Liver (tissue), 3 donors: ENCODE measurements at regions not wholly inside any gene's neighbourhood (a gene's known extent, or its start where the extent isn't known, plus 50 kb on each side); places are given as distances from the start of the nearest gene placed in this dataset.

Experiments used
- CTCF ChIP-seq: fragments of 150-350 bp; IDR thresholded peaks from 2 replicates; pipeline ENCODE4 v1.5.1; 2017; ENCODE audit warnings: improper control_type of control experiment, low read depth, low read length; ENCODE audit not compliant: missing input control
- GABPA ChIP-seq, 2 donors: IDR thresholded peaks in 1 of 2; conservative IDR thresholded peaks in 1 of 2; 2 replicates each; pipeline ENCODE4 v1.6.1; 2016; ENCODE audit warnings: antibody characterized with exemption in 2 of 2, mild to moderate bottlenecking in 1 of 2, moderate library complexity in 1 of 2
- HNF4A ChIP-seq, 2 donors: conservative IDR thresholded peaks; 2 replicates each; pipeline ENCODE4 v1.6.1; 2016; ENCODE audit warnings: antibody characterized with exemption in 2 of 2, mild to moderate bottlenecking in 2 of 2
- HNF4G ChIP-seq: IDR thresholded peaks from 2 replicates; pipeline ENCODE4 v1.6.1; 2016; ENCODE audit warnings: antibody characterized with exemption
- MAX ChIP-seq: IDR thresholded peaks from 2 replicates; pipeline ENCODE4 v1.6.1; 2016; ENCODE audit warnings: antibody characterized with exemption
- RAD21 ChIP-seq, 2 donors: IDR thresholded peaks; 2 replicates each; pipeline ENCODE4 v1.6.1; 2016; ENCODE audit warnings: antibody characterized with exemption in 2 of 2, mild to moderate bottlenecking in 2 of 2
- REST ChIP-seq: IDR thresholded peaks from 2 replicates; pipeline ENCODE4 v1.6.1; 2016; ENCODE audit warnings: antibody characterized with exemption, mild to moderate bottlenecking
- TAF1 ChIP-seq: conservative IDR thresholded peaks from 2 replicates; pipeline ENCODE4 v1.6.1; 2016; ENCODE audit warnings: antibody characterized with exemption, mild to moderate bottlenecking
- ZBTB33 ChIP-seq: IDR thresholded peaks from 2 replicates; pipeline ENCODE4 v1.6.1; 2016; ENCODE audit warnings: antibody characterized with exemption
- donor health status: healthy.
- donor health status: healthy.

- TF ChIP-seq TAF1 (no peak), REST (no peak), CTCF (no peak), ZBTB33 (no peak), MAX (no peak), HNF4G (no peak), HNF4A (conservative IDR thresholded peaks at IDR 0.05) (no peak), GABPA (IDR thresholded peaks at IDR 0.05 in 1 of 2, conservative IDR thresholded peaks at IDR 0.05 in 1 of 2) (no peak), RAD21 (IDR thresholded peaks at IDR 0.05) (no peak)
These were observed 284.5 kb upstream of the GJE1 start for GRCh38 chr6:141848029-141848890.
